SJCRH30 (cell line): ENCODE measurements at regions not wholly inside any gene's neighbourhood (a gene's known extent, or its start where the extent isn't known, plus 50 kb on each side); places are given as distances from the start of the nearest gene placed in this dataset.

Experiments
- DNase-seq, 2 experiments: peaks; one replicate each; pipeline ENCODE4 v3.0.0-alpha.2; 2015 to 2020
- H3K27ac ChIP-seq: fragments of 250-450 bp; sonication (Bioruptor Pico); 2 replicates; pipeline ENCODE4 v1.5.1; 2020; ENCODE audit warnings: mild to moderate bottlenecking, moderate library complexity
- H3K27me3 ChIP-seq: fragments of 250-450 bp; sonication (Bioruptor Pico); 2 replicates; pipeline ENCODE4 v1.5.1; 2020; ENCODE audit warnings: mild to moderate bottlenecking, moderate library complexity
- H3K36me3 ChIP-seq: fragments of 250-450 bp; sonication (Bioruptor Pico); 2 replicates; pipeline ENCODE4 v1.5.1; 2020; ENCODE audit warnings: mild to moderate bottlenecking, moderate library complexity
- H3K4me1 ChIP-seq: fragments of 250-450 bp; sonication (Bioruptor Pico); 2 replicates; pipeline ENCODE4 v1.5.1; 2020; ENCODE audit warnings: mild to moderate bottlenecking, moderate library complexity
- H3K4me3 ChIP-seq: fragments of 250-450 bp; sonication (Bioruptor Pico); 2 replicates; pipeline ENCODE4 v1.5.1; 2020; ENCODE audit warnings: mild to moderate bottlenecking, moderate library complexity
- H3K9me3 ChIP-seq: fragments of 250-450 bp; sonication (Bioruptor Pico); replicated peaks from 2 replicates; pipeline ENCODE4 v1.5.1; 2020; ENCODE audit warnings: mild to moderate bottlenecking, moderate library complexity

GRCh38 chr7:13148548-13148947 lies 461.1 kb downstream of the ARL4A start:
- peaks cover 14% of the 10 kb centered on the region for H3K4me1 ChIP-seq
- H3K9me3 ChIP-seq = no peaks in the 10 kb centered on the region
- H3K4me3 ChIP-seq = no peak overlapping the region
- no peak for DNase-seq
- H3K27ac ChIP-seq = no peak overlapping the region
- no peaks in the 10 kb centered on the region for H3K36me3 ChIP-seq
- no peaks in the 10 kb centered on the region for H3K27me3 ChIP-seq

- no peaks in the 10 kb centered on the region for H3K36me3 ChIP-seq
- H3K4me1 ChIP-seq = no peaks in the 10 kb centered on the region; the same call in 1 of the 2 replicates
- DNase-seq = no peak
- no peaks in the 10 kb centered on the region for H3K27me3 ChIP-seq
- H3K27ac ChIP-seq = no peak overlapping the region
- no peaks in the 10 kb centered on the region for H3K9me3 ChIP-seq
- H3K4me3 ChIP-seq = no peak overlapping the region
Measured at GRCh38 chr7:13151978-13152377, 464.5 kb downstream of the ARL4A start.

GRCh38 chr7:13152755-13153154 lies 465.3 kb downstream of the ARL4A start:
- no peaks in the 10 kb centered on the region for H3K36me3 ChIP-seq
- no peaks in the 10 kb centered on the region for H3K27me3 ChIP-seq
- no peaks in the 10 kb centered on the region for H3K9me3 ChIP-seq
- DNase-seq = no peak
- no peak overlapping the region for H3K4me3 ChIP-seq
- H3K27ac ChIP-seq = no peak overlapping the region
- H3K4me1 ChIP-seq = no peaks in the 10 kb centered on the region; the same call in 1 of the 2 replicates

GRCh38 chr7:13153266-13153665 lies 465.8 kb downstream of the ARL4A start:
- H3K4me1 ChIP-seq = no peaks in the 10 kb centered on the region; the same call in 1 of the 2 replicates
- H3K4me3 ChIP-seq = no peak overlapping the region
- no peaks in the 10 kb centered on the region for H3K9me3 ChIP-seq
- no peak overlapping the region for H3K27ac ChIP-seq
- DNase-seq = no peak
- H3K36me3 ChIP-seq = no peaks in the 10 kb centered on the region
- H3K27me3 ChIP-seq = no peaks in the 10 kb centered on the region

- no peaks in the 10 kb centered on the region for H3K9me3 ChIP-seq
- no peak for DNase-seq
Measured at GRCh38 chr7:13153742-13154141, 466.3 kb downstream of the ARL4A start.

GRCh38 chr7:13155188-13155587 lies 467.8 kb downstream of the ARL4A start:
- Histone ChIP-seq H3K36me3 (no peaks in the 10 kb centered on the region), H3K27me3 (no peaks in the 10 kb centered on the region), H3K27ac (no peak overlapping the region), H3K4me1 (peaks cover 10% of the 10 kb centered on the region), H3K4me3 (no peak overlapping the region), H3K9me3 (no peaks in the 10 kb centered on the region)
- DNase-seq = peak in 1 of 2 experiments; percentile 8

More at GRCh38 chr7:13153742-13154141, 466.3 kb downstream of the ARL4A start:
- Histone ChIP-seq H3K4me1 (peaks cover 1% of the 10 kb centered on the region), H3K36me3 (no peaks in the 10 kb centered on the region), H3K27me3 (no peaks in the 10 kb centered on the region), H3K27ac (no peak overlapping the region), H3K4me3 (no peak overlapping the region)

- Histone ChIP-seq H3K36me3 (no peaks in the 10 kb centered on the region), H3K27me3 (no peaks in the 10 kb centered on the region), H3K4me1 (peaks cover 10% of the 10 kb centered on the region), H3K4me3 (no peak overlapping the region), H3K9me3 (no peaks in the 10 kb centered on the region), H3K27ac (peak overlapping the region; percentile 6; the same call in 1 of the 2 replicates)
- peak in 1 of 2 experiments; percentile 7 for DNase-seq
Measured at GRCh38 chr7:13159003-13159402, 471.6 kb downstream of the ARL4A start.

GRCh38 chr7:13159467-13160184 lies 472.2 kb downstream of the ARL4A start:
- peaks cover 10% of the 10 kb centered on the region for H3K4me1 ChIP-seq
- no peaks in the 10 kb centered on the region for H3K36me3 ChIP-seq
- peak overlapping the region; percentile 6; the same call in 1 of the 2 replicates for H3K27ac ChIP-seq
- H3K4me3 ChIP-seq = no peak overlapping the region
- no peaks in the 10 kb centered on the region for H3K9me3 ChIP-seq
- no peak for DNase-seq
- no peaks in the 10 kb centered on the region for H3K27me3 ChIP-seq

- H3K27me3 ChIP-seq = no peaks in the 10 kb centered on the region
- no peaks in the 10 kb centered on the region for H3K36me3 ChIP-seq
- no peaks in the 10 kb centered on the region for H3K9me3 ChIP-seq
- peaks cover 10% of the 10 kb centered on the region for H3K4me1 ChIP-seq
- no peak overlapping the region for H3K4me3 ChIP-seq
- H3K27ac ChIP-seq = no peak overlapping the region
- DNase-seq = no peak
Measured at GRCh38 chr7:13161125-13161524, 473.7 kb downstream of the ARL4A start.

GRCh38 chr7:13165854-13166253 lies 478.4 kb downstream of the ARL4A start:
- DNase-seq = no peak
- Histone ChIP-seq H3K4me1 (no peaks in the 10 kb centered on the region), H3K27me3 (no peaks in the 10 kb centered on the region), H3K9me3 (no peaks in the 10 kb centered on the region), H3K36me3 (no peaks in the 10 kb centered on the region), H3K27ac (no peak overlapping the region), H3K4me3 (no peak overlapping the region)

- 0 out of 2 replicates have a peak, but pooled peaks cover 2% of the 10 kb centered on the region for H3K9me3 ChIP-seq
- H3K27me3 ChIP-seq = no peaks in the 10 kb centered on the region
- no peaks in the 10 kb centered on the region for H3K4me1 ChIP-seq
- DNase-seq = no peak
- no peak overlapping the region for H3K4me3 ChIP-seq
- H3K27ac ChIP-seq = no peak overlapping the region
- H3K36me3 ChIP-seq = no peaks in the 10 kb centered on the region
Measured at GRCh38 chr7:13166801-13167200, 479.4 kb downstream of the ARL4A start.

GRCh38 chr7:13169356-13169755 lies 481.9 kb downstream of the ARL4A start:
- no peak overlapping the region for H3K27ac ChIP-seq
- H3K4me1 ChIP-seq = peaks cover 5% of the 10 kb centered on the region; the same call in 1 of the 2 replicates

GRCh38 chr7:13174991-13175390 lies 487.6 kb downstream of the ARL4A start:
- Histone ChIP-seq H3K4me3 (no peak overlapping the region), H3K36me3 (no peaks in the 10 kb centered on the region), H3K27ac (no peak overlapping the region), H3K4me1 (peaks cover 17% of the 10 kb centered on the region), H3K9me3 (0 out of 2 replicates have a peak, but pooled peaks cover 2% of the 10 kb centered on the region), H3K27me3 (no peaks in the 10 kb centered on the region)
- no peak for DNase-seq

More at GRCh38 chr7:13169356-13169755, 481.9 kb downstream of the ARL4A start:
- Histone ChIP-seq H3K4me3 (no peak overlapping the region), H3K9me3 (0 out of 2 replicates have a peak, but pooled peaks cover 2% of the 10 kb centered on the region), H3K27me3 (no peaks in the 10 kb centered on the region), H3K36me3 (no peaks in the 10 kb centered on the region)
- DNase-seq = no peak

GRCh38 chr7:13179011-13179582 lies 491.7 kb downstream of the ARL4A start:
- no peaks in the 10 kb centered on the region for H3K27me3 ChIP-seq
- H3K4me3 ChIP-seq = no peak overlapping the region
- H3K9me3 ChIP-seq = no peaks in the 10 kb centered on the region
- H3K27ac ChIP-seq = no peak overlapping the region
- no peaks in the 10 kb centered on the region for H3K36me3 ChIP-seq
- peak in 1 of 2 experiments; percentile 39 for DNase-seq
- peaks cover 28% of the 10 kb centered on the region for H3K4me1 ChIP-seq

GRCh38 chr7:13179775-13180523 lies 492.5 kb downstream of the ARL4A start:
- H3K4me3 ChIP-seq = no peak overlapping the region
- H3K36me3 ChIP-seq = no peaks in the 10 kb centered on the region
- H3K27me3 ChIP-seq = no peaks in the 10 kb centered on the region
- H3K4me1 ChIP-seq = peaks cover 24% of the 10 kb centered on the region
- no peaks in the 10 kb centered on the region for H3K9me3 ChIP-seq
- H3K27ac ChIP-seq = no peak overlapping the region
- peak in 1 of 2 experiments; percentile 44 for DNase-seq
